Activated CD4-positive, alpha-beta T cell treated with anti-CD3 and anti-CD28 coated beads, Interleukin-2, Interleukin-6, amounts not matched to agents 100 ng/mL and 50 ng/mL, durations not matched to agents 16 hours and 8 hours (primary cell): ENCODE measurements at regions not wholly inside any gene's neighbourhood (a gene's known extent, or its start where the extent isn't known, plus 50 kb on each side); places are given as distances from the start of the nearest gene placed in this dataset.

ENCODE experiments used
- DNase-seq: peaks from one replicate; pipeline ENCODE4 v3.0.0-alpha.2; 2020

DNA sequence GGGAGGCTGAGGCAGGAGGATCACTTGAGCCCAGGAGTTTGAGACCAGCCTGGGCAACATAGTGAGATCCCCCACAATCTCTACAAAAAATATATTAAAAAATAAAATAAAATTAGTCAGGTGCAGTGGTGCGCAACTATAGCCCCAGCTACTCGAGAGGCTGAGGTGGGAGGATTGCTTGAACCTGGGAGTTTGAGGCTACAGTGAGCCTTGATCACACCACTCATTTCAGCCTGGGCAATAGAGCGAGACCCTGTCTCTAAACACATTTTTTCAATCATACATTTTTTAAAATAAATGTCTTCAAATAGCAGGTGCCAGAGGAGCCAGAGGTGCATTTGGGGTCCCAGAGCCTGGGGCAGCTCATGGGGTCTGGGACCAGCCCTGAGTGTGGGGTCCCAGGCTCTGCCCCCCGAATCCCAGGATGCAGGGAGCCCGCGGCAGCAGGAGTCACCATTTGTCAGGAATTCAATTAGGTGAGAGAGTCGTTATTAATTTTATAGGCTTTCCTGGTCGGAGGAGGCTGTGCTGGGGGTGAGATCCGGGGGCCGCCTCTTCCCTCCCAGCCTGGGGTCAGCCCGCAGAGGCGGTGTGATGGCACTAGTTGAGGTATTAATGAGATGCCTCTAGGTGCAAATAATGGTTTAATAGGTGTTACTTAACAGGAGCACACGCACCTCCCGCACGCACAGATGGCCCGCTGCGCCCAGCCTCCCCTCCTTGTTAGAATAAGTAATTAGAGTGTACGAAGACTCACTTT, 78.3 kb downstream of the MICALL2 start:
- DNase-seq, result no peak

DNA sequence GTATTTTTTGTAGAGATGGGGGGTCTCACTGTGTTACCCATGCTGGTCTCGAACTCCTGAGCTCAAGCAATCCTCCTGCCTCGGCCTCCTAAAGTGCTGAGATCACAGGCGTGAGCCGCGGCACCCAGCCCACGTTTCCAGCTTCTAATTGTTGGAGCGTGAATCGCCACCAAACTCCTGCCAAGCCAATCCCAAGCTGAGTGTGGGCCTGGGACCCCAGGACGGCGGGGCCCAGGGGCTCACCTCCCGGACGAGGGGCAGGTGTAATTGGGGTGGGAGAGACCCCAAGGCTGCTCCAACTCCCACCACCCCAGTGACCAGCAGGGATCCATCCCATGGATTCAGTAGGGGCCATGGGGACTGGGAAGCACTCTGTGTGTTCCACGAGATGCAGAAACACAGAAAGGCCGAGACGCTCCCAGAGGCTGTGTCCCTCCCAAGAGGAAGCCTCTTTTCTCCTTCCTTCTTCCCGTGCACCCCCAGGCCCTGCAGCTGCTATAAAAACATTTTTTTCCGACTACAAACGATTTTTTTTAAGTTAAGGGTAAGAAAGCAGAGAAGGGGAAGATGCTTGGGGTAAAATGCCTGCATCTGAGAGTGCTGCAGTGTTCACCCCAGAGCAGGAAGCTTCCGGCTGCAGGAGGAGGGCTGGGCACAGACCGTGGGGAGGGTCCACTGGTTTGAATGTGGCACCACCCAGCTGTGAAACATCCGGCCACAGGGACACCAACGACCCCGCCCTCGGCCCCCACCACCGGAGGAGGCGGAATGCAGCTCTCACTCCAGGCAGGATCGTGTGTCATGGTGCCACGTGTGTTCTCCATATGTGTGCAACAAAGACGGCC, 76.5 kb downstream of the MICALL2 start:
- DNase-seq, result no peak

DNA sequence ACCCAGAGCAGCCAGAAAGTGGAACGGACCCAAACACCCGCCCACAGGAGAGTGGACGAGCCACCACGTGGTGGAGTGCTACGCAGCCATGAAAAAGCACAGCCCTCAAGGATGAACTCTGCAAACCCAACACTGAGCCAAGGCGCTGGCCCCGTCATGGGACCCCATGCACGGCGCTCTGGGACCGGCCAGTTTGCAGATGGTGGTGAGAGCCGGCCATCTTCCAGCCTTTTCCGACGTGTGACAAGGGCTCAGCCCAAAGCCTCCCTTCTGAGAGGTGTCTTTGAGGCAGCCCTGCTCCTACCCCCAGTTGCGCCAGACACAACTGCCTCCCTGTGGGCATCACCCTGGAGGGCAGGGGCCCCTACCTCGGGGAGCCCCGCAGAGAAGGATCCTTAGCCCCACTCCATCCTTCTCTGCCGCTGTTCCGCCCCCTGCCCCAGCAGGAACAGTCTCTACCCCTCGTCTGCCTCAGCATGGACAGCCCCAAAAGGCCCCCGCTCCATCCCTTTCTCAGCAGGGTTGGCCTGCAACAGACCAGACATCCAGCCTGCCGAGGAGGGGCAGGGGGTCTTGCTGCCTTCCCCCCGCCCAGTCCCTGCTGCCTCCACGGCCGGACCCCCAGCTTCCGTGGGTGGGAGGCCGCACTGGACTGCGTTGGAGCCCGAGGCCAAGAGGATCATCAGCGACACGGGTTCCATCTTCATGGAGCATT, 75.7 kb downstream of the MICALL2 start:
- no peak for DNase-seq

DNA sequence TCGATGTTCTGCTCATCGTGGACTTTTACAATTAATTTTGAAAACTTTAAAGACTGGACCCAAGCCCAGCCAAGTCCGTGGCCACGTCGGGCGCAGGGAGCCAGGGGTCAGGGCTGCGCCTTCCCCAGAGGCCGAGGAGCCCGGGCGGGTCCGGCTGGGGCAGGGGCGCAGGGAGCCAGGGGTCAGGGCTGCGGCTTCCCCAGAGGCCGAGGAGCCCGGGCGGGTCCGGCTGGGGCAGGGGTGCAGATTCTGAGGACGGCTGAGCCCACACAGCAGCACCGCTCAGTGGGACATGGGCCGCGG, 75.2 kb downstream of the MICALL2 start:
- DNase-seq, result no peak
